HG03095 (cell line): ENCODE measurements at regions not wholly inside any gene's neighbourhood (a gene's known extent, or its start where the extent isn't known, plus 50 kb on each side); places are given as distances from the start of the nearest gene placed in this dataset.

ENCODE experiments used
- ATAC-seq: cut with Tn5 transposase; IDR thresholded peaks from one replicate; pipeline ENCODE4 v1.9.1; 2021; ENCODE audit warnings: moderate library complexity; ENCODE audit not compliant: unreplicated experiment

DNA sequence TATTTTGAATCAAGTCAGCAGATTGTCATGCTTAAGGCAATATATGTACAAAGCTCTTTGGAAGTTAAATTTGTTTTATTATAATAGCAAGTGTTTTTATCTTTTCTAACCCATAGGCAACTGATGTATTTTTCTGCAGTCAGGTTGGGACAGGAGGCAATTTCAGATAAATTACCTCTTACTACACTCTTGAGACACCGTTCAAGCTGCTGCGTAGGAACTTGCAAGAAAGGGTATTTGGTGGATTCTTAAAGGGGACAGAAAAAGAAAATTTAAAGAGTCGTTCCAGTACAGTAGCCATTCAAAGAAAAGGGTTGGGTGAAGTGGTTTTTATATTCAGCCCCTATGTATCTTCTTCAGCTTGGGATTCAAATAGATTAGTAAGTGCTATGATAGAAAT is 112.4 kb upstream of the APC start:
- ATAC-seq = no peak

DNA sequence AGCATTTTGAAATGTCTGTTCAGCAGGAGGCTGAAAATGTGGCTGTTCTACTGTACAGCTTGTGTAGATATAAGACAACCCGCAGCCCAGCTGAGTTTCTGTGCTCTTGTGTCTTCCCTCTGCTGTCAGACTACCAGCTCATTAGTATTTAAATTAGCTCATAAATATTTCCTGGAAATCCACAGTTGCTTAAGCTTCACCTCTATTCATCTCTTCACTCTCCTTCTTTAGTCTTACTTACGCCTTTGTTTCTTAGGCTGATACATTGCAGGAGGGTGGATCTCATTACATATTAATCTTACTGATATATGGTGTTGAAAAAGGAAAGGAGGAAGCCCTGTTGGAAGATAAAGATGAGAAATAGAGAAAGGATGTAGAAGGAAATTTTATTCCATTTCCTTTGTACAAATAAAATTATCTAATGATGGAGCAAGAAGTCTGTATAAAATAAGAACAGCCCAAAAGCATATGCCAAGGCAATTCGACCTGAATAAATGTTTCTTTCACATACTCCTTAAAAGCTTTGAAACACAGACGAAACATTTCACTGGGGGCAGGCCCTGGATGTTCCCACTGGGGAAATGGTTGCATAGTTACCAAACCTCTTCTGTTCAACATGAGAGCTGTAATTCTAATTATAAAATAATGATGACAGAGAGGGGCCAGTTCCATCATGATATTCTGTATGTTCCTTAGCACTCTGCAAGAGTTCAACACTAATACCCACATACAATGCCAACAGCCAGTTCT is 111.8 kb upstream of the APC start:
- ATAC-seq = no peak

DNA sequence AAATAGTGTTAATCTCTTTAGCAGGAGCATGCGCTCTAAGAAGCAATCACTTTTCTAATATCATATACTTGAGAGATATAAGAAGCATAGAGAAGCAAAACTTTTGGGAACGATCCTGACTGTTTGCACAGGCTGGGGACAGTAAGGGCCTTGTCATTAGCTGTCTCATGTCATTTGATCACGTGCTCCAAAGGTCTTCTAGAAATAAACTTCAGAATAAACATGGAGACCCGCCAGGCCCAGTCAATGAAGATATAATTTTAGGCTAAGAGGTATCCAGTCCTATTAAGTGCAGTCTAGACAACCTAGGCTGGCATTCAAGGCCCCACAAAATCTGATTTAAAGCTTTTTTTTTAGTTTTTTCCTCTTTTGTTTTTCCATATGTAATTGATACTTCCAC is 111.0 kb upstream of the APC start:
- ATAC-seq = no peak

DNA sequence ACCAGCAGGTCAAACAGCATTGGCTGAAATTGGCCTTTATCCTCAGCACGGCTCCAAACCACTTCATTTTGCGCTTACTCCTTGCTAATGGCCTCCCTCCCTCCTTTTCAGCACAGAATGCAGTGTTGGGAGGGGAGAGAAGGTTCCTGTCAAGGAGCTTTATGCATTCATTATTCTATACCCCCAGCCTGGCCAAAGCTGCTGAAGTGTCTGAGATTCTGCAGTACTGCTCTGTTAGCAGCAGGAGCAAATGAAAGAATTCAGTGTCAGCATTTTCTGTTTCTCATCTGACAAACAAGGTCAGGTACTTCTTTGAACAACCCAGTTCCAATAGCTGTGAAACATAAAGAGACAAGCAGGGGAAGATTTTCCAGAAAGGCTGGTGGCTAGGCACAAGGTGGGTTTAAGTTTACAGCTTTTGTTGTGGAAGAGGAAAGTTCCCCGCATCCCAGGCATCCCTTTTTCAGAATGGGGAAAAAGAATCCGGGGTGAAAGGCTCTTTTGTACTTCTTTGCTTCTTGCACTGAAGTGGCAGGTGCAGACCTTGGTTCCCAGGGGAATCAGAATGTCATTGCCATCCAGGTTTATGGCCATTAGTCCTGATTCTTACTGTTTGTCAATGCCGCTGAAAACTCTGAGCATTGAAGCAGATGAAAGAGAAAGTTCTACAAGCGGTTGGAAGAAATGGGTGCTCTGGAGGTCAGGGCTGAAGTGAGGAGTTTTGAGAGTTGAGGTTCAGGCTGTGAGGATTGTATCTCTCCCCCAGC is 109.3 kb upstream of the APC start:
- ATAC-seq = no peak

DNA sequence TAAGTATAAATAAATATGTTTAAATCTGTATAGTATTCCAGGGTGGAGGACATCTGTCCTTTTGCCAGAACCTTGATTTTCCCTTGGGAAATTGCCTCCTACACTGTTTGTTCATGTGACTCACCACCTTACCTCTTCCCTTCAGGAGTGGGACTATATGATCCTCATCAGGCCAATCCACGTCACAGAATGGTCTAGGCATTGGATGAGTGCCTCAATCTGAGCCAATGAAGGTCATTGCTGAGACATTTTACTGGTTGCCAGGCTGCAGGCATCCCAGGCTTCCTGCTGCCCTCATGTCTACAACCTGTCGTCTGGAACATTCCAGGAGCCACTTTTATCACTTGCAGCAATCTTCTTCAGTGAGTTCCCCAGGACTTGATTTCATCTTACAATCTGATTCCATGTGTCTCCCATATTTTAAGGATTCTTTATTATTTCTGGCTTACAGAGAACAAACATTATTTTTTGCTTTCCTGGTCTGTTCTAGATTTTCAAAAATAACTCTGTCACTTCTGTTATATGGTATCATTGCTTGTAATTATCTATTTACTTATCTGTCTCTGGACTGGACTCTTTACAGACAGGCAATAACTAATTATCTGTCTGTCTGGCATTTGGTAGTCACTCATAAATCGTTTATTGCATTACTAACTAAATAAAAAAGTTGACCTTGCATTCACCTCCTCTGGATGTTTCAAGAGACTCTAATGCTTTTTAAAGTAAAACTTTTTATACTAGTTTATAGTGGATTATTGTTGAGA is 107.3 kb upstream of the APC start:
- ATAC-seq = no peak

DNA sequence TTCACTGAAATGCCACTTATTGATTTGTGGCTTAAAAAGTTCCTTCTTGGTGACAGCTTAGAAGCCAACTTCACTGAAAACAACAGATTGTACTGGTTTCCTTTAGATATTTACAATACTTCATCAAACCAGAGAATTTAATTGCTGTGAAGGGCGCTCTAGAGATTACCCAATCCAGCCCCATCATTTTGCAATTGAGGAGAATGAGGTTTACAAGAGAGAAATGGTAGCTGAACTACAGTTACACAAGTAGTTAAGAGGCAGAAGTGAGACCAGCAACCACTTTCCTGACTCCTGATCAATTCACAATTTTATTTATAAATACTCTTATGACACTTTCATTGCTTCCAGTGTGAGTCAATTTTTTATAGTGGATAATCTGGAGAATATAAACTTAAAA is 103.5 kb upstream of the APC start:
- no peak for ATAC-seq

DNA sequence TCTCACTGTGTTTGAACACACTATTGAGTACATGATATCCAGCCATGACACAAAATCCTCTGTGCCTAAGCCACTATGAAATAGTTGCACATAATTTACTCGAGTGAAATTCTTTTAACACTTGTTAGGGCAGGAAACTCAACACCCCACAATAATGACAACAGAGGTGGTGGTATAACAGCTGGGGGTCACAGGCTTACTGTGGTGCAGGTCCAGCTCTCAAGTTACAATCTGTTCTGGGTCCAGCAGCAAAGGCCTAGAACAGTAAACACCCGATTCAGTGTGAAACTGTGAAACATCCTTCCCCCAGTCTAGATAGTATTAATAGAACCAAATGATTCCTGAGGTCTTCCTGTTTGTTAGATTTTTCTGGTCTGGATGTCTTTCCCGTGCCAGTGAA is 102.9 kb upstream of the APC start:
- ATAC-seq = no peak

DNA sequence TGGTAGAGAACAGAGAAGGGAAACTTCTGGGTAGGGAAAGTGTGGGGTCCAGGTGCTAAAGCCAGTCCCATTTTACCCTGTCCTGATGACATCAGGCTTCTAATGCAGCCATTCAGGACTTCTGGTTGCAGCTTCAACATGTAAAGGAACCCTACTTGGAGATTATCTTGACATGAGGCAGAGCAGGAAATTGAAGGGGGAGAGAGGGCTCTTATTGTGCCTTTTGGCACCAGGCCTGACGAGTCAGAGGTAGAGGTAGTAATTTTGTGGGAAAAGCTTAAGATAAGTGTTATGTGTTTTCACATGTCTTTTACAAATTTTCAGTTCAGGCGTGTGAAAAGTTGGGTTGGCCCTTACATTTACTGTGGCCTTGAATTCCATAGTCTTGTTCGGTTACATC is 102.4 kb upstream of the APC start:
- ATAC-seq = no peak

DNA sequence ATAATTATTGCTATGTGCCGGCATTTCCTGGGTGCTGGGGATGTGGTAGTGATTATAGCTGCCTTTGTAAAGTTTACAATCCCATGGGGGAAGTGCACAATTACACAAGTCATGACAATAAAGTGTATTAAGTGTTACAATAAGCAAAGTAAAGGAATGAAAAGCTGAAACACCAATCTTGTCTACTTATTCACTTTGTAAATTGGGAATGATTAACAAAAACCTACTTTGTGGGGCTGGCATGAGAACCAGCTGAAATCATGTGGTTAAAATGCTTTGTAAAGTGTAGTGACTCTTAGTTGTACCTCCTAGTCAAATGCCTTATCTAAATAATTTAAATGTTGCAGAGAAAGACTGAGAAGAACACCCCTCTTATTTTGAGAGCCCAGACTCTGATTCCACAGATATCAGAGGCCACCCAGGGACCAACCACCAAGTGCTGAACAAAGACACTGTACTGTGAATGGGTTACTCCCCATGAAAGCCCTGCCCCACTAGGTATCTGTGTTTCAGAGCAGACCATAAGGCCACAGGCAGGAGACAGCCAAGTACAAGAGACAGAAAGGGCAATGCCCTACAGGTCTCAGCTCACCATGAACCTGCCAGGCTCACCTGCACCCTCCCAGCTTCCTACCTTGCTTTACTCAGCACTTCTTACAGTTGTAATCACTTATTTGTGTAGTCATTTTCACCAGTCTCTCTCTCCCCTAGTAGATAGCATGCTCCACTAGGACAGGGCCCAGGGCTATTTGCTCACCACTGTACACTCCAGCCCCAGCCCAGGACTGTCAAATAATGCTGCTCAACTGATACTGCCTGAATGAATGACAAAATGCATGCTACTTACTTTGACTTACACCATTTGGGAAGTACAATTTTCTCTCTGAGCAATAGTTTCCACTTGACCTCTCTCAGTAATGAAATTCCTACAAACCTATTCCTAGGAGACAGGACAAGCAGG is 101.6 kb upstream of the APC start:
- ATAC-seq = no peak

DNA sequence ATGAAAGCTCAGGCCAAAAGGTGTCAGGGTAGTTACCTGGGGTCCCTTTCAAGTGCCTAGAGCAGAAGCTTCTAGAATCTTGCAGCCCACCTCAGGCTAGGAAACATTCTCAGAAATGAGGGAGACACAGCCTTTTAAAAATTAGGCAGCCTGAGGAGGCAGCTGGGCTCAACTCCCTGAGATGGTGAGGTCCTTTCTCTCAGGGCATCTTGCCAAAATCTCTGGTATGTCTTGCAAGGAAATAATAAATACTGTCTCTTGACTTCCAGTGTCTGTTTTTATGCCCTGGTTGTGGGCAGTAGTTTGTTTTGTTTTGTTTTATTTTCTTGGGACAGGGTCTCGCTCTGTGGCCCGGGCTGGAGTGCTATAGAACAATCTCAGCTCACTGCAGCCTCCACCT is 100.9 kb upstream of the APC start:
- ATAC-seq = no peak

DNA sequence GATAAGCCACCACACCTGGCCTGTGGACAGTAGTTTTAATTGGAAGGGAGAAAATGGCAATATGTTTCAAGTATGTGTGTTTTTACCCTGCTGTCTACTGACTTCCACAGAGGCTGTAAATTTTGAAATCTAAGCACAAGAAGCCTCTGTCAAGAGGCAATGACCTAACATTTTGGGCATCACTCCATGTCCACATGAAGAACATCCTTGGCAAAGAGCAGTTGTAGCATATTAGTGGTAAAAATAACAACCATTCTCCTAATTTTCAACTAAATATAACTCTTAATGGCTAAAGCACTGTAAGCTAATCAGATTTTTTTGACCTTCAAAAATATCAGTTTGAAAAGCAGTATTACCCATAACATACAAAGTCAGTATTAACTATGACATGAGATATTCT is 100.3 kb upstream of the APC start:
- no peak for ATAC-seq

DNA sequence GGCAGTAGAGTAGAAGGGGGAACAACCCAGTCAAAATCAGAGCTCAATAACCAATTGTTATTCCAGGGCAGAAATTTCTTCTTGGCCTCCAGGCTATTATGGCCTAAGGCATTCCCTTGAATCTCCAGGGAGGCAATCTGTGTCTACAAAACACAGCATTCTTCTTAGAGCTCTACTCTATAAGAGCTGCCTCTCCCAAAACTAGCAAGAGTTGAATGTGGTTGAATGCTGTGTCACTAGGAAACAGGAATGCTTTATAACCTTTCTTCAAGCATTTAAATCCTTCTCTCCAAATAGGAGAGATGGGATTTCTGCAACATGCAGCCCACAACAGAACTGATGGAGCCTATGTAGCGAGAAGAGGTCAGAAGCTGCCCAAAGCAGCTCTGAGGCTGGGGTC is 97.1 kb upstream of the APC start:
- ATAC-seq = no peak

DNA sequence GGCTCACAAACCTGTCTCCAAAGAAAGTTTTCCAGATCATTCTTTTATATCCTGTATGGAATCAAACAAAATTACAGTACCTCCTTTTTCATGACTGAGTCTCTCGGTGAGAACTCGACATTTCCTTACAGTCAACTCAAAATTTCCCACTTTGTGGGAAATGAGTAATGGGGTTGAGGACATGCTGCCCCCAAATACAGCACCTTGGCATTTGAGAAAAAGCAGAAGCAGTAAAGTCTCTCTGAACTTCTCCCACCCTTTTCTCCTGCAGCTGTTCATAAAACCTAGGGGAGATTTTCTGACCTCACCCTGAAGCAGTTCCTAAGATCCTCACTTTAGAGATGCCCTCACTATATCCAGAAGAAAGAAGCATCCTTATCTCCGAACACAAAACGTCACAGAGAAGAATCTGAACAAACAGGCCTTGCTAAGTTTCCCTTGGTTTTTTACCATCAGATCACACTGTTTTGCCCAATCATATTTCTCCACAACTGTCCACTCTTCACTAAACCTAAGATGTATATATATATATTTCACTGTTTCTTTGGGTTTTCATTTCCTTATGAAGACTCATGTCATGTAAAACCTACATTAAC is 96.1 kb upstream of the APC start:
- ATAC-seq = no peak

DNA sequence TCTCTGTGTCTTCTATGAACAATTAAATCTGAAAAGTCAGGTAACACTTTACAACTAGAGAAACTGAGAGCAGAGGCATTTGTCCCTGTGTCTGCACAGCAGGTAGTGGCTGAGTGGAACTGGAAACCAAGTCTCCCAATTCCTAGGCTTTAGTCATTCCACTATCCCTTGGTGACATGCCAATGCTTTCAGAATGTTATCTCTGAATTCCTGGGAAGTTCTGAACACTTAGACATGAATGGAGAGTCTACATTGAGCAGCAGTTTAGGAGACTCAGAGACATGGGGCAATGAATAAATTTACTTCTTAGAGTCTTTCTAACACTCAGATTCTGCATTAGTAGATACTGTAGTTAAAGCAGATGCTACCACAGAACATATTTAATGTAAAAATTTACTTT is 94.8 kb upstream of the APC start:
- ATAC-seq = no peak

DNA sequence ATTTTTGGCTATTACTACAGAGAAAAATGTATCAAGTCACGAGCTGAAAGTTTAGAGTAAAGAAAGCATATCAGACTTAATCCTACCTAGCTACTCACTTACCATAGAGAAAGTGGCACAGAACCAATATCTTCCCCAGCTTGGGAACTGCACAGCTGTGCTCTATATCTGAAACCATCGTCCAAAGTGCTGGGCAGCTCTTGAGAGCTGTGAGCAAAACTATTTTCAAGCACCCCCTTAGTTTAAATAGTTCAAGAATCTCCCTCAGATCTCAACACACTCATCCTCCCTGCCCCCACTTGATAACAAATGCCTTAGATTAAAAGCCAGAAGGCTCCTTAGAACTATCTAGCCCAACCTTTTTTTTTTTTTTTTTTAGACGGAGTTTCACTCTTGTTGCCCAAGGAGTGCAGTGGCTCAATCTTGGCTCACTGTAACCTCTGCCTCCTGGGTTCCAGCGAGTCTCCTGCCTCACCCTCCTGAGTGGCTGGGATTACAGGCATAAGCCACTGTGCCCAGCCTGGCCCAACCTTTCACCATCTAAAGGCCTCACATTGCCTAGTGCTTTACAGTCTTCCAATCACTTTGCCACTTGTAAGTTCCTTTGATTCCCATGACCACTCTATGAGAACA is 94.2 kb upstream of the APC start:
- ATAC-seq = no peak

DNA sequence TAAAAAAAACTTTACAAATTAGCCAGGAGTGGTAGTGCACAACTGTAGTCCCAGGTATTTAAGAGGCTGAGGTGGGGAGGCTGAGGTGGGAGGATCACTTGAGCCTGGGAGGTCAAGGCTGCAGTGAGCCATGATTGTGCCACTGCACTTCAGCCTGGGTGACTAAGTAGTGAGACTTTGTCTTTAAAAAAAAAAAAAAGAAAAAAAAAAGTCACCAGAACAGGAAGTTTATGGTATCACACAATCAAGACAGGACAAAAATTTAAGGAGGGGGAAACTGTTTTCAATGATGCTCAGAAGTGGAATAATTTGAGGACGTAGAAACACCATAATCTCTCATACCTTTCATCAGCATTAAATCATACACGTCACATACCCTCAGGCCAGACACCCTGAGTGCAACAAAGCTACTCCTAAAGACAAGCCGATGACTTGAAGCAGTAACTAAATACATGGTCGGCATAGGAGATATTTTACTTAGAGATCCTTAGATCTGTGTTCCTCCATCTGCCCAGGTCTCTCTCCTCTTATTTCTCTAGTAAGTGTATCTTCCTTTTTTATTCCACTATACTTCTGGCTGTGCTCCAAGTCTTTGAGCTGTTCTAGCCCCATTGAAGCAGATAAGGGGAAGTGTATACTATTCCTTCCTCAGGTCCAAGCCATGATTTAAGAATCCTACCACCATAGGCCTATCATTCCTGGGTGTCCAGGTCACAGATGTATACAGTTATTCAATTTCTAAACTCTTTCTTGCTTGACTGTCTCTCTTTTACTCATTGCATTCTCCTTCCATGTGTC is 91.3 kb upstream of the APC start:
- no peak for ATAC-seq

DNA sequence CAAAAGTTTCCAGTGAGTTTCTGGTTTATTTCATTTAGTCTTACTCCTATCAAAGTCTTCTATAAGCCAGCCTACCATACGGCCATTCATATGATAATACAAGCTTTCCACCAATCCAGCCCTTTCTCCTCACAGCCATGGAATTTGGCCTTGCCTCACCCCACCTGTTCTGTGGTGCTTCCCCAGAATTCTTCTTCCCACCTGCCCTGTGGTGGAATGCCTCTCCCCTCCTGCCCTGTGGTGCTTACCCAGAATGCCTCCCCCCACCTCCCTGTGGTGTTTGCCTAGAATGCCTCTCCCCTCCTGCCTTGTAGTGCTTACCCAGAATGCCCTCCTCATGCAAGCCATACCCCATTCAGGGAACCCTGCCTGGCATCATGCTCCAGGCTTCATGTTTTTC is 90.3 kb upstream of the APC start:
- ATAC-seq = no peak

DNA sequence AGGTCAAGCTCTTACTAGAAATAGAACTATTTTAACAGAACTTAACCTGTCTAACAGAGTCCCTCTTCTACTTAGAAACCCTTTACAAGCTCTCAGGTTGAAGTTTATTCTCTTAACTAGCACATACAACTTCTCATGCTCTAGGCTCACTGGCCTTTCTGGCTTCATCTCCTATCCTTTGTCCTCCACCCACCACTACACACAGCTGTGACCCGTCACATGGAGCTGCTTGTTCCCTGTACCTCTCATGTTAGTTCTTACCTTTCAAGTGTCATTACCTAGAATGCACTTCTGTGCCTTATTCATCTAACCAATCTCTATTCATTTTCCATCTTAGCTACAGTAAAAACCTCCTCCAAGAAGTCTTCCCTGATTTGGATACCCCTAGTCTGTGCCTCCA is 89.4 kb upstream of the APC start:
- ATAC-seq = no peak

DNA sequence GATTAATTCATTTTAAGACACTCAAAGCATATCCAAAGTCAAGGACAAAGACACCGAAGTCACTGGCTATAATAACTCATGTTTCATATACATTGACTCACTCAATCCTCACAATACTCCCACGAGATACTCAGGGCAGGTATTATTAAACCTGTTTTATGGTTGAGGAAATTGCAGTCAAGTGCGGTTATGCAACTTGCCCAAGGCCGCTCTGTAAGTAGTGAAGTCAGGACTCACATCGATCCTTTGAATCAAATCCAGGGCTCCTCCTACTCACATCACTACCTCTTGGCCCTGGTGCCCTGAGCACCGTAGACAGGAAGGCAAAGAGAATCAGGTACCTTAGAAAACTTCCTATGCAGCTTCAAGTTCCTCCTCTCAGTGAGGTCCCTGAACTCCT is 87.8 kb upstream of the APC start:
- ATAC-seq = no peak
